MM.1S (cell line): ENCODE measurements at regions not wholly inside any gene's neighbourhood (a gene's known extent, or its start where the extent isn't known, plus 50 kb on each side); places are given as distances from the start of the nearest gene placed in this dataset.

Source experiments
- DNase-seq: peaks from one replicate; pipeline ENCODE4 v3.0.0-alpha.2; 2015
- H2AFZ ChIP-seq: fragments of 300-600 bp; sonication (generic); 2 replicates; pipeline ENCODE4 v1.6.0; 2016; ENCODE audit warnings: antibody characterized with exemption, low read length
- H3F3A ChIP-seq: fragments of 300-600 bp; sonication (generic); 2 replicates; pipeline ENCODE4 v1.6.1; 2016; ENCODE audit warnings: mild to moderate bottlenecking, antibody characterized with exemption, low read length, moderate library complexity, mixed read lengths; ENCODE audit not compliant: insufficient read depth
- H3K27ac ChIP-seq: fragments of 300-600 bp; sonication (generic); 2 replicates; pipeline ENCODE4 v1.5.1; 2016; ENCODE audit warnings: mild to moderate bottlenecking, low read length
- H3K27me3 ChIP-seq: fragments of 300-600 bp; sonication (generic); replicated peaks from 2 replicates; pipeline ENCODE4 v1.6.0; 2016; ENCODE audit warnings: low read length; ENCODE audit not compliant: insufficient read depth
- H3K36me3 ChIP-seq: fragments of 300-600 bp; sonication (generic); replicated peaks from 2 replicates; pipeline ENCODE4 v1.6.1; 2016; ENCODE audit warnings: mild to moderate bottlenecking, low read length, mixed read lengths; ENCODE audit not compliant: insufficient read depth
- H3K4me1 ChIP-seq: fragments of 300-600 bp; sonication (generic); 2 replicates; pipeline ENCODE4 v1.6.1; 2016; ENCODE audit warnings: low read length, mixed read lengths
- H3K4me2 ChIP-seq: fragments of 300-600 bp; sonication (generic); 2 replicates; pipeline ENCODE4 v1.6.0; 2016; ENCODE audit warnings: low read depth, low read length
- H3K4me3 ChIP-seq: fragments of 300-600 bp; sonication (generic); 2 replicates; pipeline ENCODE4 v1.5.1; 2016; ENCODE audit warnings: low read length, mixed read lengths
- H3K79me2 ChIP-seq: fragments of 300-600 bp; sonication (generic); 2 replicates; pipeline ENCODE4 v1.6.1; 2016; ENCODE audit warnings: mixed run types, low read length, mixed read lengths
- H3K9ac ChIP-seq: fragments of 300-600 bp; sonication (generic); 2 replicates; pipeline ENCODE4 v1.6.1; 2016; ENCODE audit warnings: low read length, mixed read lengths
- H3K9me2 ChIP-seq: fragments of 300-600 bp; sonication (generic); replicated peaks from 2 replicates; pipeline ENCODE4 v1.6.1; 2016; ENCODE audit warnings: mild to moderate bottlenecking, low read length, mixed read lengths; ENCODE audit not compliant: insufficient read depth
- H3K9me3 ChIP-seq: fragments of 300-600 bp; sonication (generic); replicated peaks from 2 replicates; pipeline ENCODE4 v1.6.1; 2016; ENCODE audit warnings: mild to moderate bottlenecking, low read length, mixed read lengths; ENCODE audit not compliant: insufficient read depth
- H4K20me1 ChIP-seq: fragments of 300-600 bp; sonication (generic); 2 replicates; pipeline ENCODE4 v1.6.1; 2016; ENCODE audit warnings: mild to moderate bottlenecking, low read length, moderate library complexity, mixed read lengths; ENCODE audit not compliant: insufficient read depth
- CTCF ChIP-seq: fragments of 300-600 bp; sonication (generic); IDR thresholded peaks from 2 replicates; pipeline ENCODE4 v1.5.1; 2016; ENCODE audit warnings: antibody characterized with exemption, low read length, mixed read lengths
- EZH2 ChIP-seq: fragments of 300-600 bp; sonication (generic); optimal IDR thresholded peaks from 2 replicates; pipeline ENCODE3; 2017; ENCODE audit warnings: low read depth, mild to moderate bottlenecking, antibody characterized with exemption, low read length, mixed read lengths
- EZH2phosphoT487 ChIP-seq: fragments of 300-600 bp; sonication (generic); IDR thresholded peaks from 2 replicates; pipeline ENCODE4 v1.6.1; 2018; ENCODE audit warnings: antibody characterized with exemption, low read length

- H3K79me2 ChIP-seq = no peaks in the 10 kb centered on the region
These were observed 630.2 kb downstream of the ARAP2 start for GRCh38 chr4:35614120-35614519.

GRCh38 chr4:35639929-35640328 is 604.4 kb downstream of the ARAP2 start:
- H3K4me1 ChIP-seq = no peaks in the 10 kb centered on the region
- TF ChIP-seq EZH2phosphoT487 (no peak), CTCF (no peak), EZH2 (no peak)
- H3F3A ChIP-seq = no peaks in the 10 kb centered on the region

More at GRCh38 chr4:35614120-35614519, 630.2 kb downstream of the ARAP2 start:
- Histone ChIP-seq H3K27me3 (no peaks in the 10 kb centered on the region), H3K27ac (no peak overlapping the region), H2AFZ (no peak overlapping the region), H4K20me1 (no peaks in the 10 kb centered on the region), H3K4me1 (no peaks in the 10 kb centered on the region), H3F3A (no peaks in the 10 kb centered on the region), H3K4me3 (no peak overlapping the region), H3K36me3 (no peaks in the 10 kb centered on the region), H3K9me2 (no peaks in the 10 kb centered on the region), H3K9me3 (no peaks in the 10 kb centered on the region), H3K9ac (no peak overlapping the region), H3K4me2 (no peak overlapping the region)
- no peak for DNase-seq
- TF ChIP-seq EZH2phosphoT487 (no peak), EZH2 (no peak), CTCF (no peak)

GRCh38 chr4:35643661-35644060 is 600.7 kb downstream of the ARAP2 start:
- Histone ChIP-seq H4K20me1 (no peaks in the 10 kb centered on the region), H3F3A (no peaks in the 10 kb centered on the region), H3K4me3 (no peak overlapping the region), H3K4me1 (no peaks in the 10 kb centered on the region), H3K9ac (no peak overlapping the region), H3K36me3 (no peaks in the 10 kb centered on the region), H3K27ac (no peak overlapping the region), H3K9me3 (no peaks in the 10 kb centered on the region), H2AFZ (no peak overlapping the region), H3K27me3 (no peaks in the 10 kb centered on the region), H3K79me2 (no peaks in the 10 kb centered on the region), H3K9me2 (no peaks in the 10 kb centered on the region), H3K4me2 (no peak overlapping the region)
- no peak for DNase-seq
- TF ChIP-seq EZH2 (no peak), EZH2phosphoT487 (no peak), CTCF (no peak)

More at GRCh38 chr4:35639929-35640328, 604.4 kb downstream of the ARAP2 start:
- H3K36me3 ChIP-seq = no peaks in the 10 kb centered on the region
- no peak overlapping the region for H3K4me3 ChIP-seq
- no peak overlapping the region for H3K27ac ChIP-seq
- no peak for DNase-seq
- H3K9me3 ChIP-seq = no peaks in the 10 kb centered on the region
- no peak overlapping the region for H3K4me2 ChIP-seq
- H3K79me2 ChIP-seq = no peaks in the 10 kb centered on the region
- no peak overlapping the region for H3K9ac ChIP-seq
- no peaks in the 10 kb centered on the region for H3K27me3 ChIP-seq
- no peak overlapping the region for H2AFZ ChIP-seq
- H3K9me2 ChIP-seq = no peaks in the 10 kb centered on the region
- no peaks in the 10 kb centered on the region for H4K20me1 ChIP-seq
